ENCODE measurements at regions not wholly inside any gene's neighbourhood (a gene's known extent, or its start where the extent isn't known, plus 50 kb on each side); places are given as distances from the start of the nearest gene placed in this dataset.

- DNase-seq (ENCODE audit: extremely low read depth, low read depth), result no peak
- H3K4me3 ChIP-seq (replicated peaks; ENCODE audit: low read depth, low read length), result no peak overlapping the region
- TF ChIP-seq CTCF (IDR thresholded peaks at IDR 0.05; ENCODE audit: low read depth, low read length, missing control alignments), result no peak
Observed at GRCh38 chr7:47027695-47028240, 554.1 kb downstream of the TNS3 start.

GRCh38 chr7:47026780-47027361, 555.0 kb downstream of the TNS3 start:
- H3K4me3 ChIP-seq (replicated peaks; ENCODE audit: low read depth, low read length), result no peak overlapping the region
- no peak for TF ChIP-seq CTCF (IDR thresholded peaks at IDR 0.05; ENCODE audit: low read depth, low read length, missing control alignments)
- no peak for DNase-seq (ENCODE audit: extremely low read depth, low read depth)

GRCh38 chr7:47024991-47025390, 556.9 kb downstream of the TNS3 start:
- H3K4me3 ChIP-seq (replicated peaks; ENCODE audit: low read depth, low read length), result no peak overlapping the region
- TF ChIP-seq CTCF (IDR thresholded peaks at IDR 0.05; ENCODE audit: low read depth, low read length, missing control alignments), result no peak
- no peak for DNase-seq (ENCODE audit: extremely low read depth, low read depth)

GRCh38 chr7:47008461-47008860, 573.5 kb downstream of the TNS3 start:
- TF ChIP-seq CTCF (IDR thresholded peaks at IDR 0.05; ENCODE audit: low read depth, low read length, missing control alignments), result no peak
- no peak overlapping the region for H3K4me3 ChIP-seq (replicated peaks; ENCODE audit: low read depth, low read length)
- no peak for DNase-seq (ENCODE audit: extremely low read depth, low read depth)

GRCh38 chr7:47007471-47007870, 574.4 kb downstream of the TNS3 start:
- DNase-seq (ENCODE audit: extremely low read depth, low read depth), result no peak
- no peak overlapping the region for H3K4me3 ChIP-seq (replicated peaks; ENCODE audit: low read depth, low read length)
- no peak for TF ChIP-seq CTCF (IDR thresholded peaks at IDR 0.05; ENCODE audit: low read depth, low read length, missing control alignments)

GRCh38 chr7:47000561-47000960, 581.4 kb downstream of the TNS3 start:
- TF ChIP-seq CTCF (IDR thresholded peaks at IDR 0.05; ENCODE audit: low read depth, low read length, missing control alignments), result no peak
- no peak for DNase-seq (ENCODE audit: extremely low read depth, low read depth)
- H3K4me3 ChIP-seq (replicated peaks; ENCODE audit: low read depth, low read length), result no peak overlapping the region

- DNase-seq (ENCODE audit: extremely low read depth, low read depth), result no peak
- TF ChIP-seq CTCF (IDR thresholded peaks at IDR 0.05; ENCODE audit: low read depth, low read length, missing control alignments), result no peak
- no peak overlapping the region for H3K4me3 ChIP-seq (replicated peaks; ENCODE audit: low read depth, low read length)
Observed at GRCh38 chr7:46999866-47000265, 582.0 kb downstream of the TNS3 start.

All from HFF-Myc (cell line).